ENCODE measurements at regions not wholly inside any gene's neighbourhood (a gene's known extent, or its start where the extent isn't known, plus 50 kb on each side); places are given as distances from the start of the nearest gene placed in this dataset.
"Not testable (repeated sequence)": the region's sequence is repeated elsewhere in the genome, so short reads cannot be mapped to it uniquely, and the experiment has no call there.

DNA sequence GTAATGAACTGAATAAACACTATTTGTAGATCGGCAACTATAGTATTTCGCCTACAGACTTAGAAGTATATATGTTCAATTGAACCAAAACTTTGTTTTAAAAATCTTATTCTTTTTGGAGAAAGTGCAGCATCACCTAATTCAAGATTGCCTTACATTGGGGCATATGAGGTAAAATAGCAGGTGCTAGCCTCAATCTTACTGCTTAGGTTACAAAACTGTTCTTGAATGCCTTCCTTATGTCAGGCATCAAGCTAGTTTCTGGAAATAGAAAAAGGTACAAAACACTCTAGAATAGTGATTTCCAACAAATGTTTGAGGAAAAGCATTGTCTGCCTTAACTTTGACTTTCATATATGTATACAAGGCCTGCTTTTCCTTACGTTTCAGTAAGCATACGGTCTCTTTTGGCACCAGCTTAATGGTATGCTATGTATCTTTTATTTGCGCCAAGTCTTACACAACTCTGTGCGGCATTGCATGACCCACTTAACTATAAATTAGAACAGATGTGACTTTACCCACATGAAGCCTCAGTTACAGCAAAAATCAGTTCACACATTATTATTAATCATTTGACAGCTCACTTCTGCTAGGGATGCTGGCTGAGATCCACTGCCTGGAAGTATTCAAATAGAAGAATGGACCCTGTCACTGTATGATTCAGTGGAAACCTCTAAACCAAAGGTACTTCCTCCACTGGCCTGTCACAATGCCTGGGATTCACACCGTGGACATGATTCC is 174.1 kb downstream of the PRELID2 start:
- Histone ChIP-seq H2AFZ (ENCODE audit: low read depth, low read length) (no peak overlapping the region), H3K79me2 (ENCODE audit: insufficient read depth, low read length) (no peaks in the 10 kb centered on the region), H3K9me3 (ENCODE audit: insufficient read depth, low read length, severe bottlenecking) (no peaks in the 10 kb centered on the region), H3K9ac (ENCODE audit: low read depth, low read length) (no peak overlapping the region), H3K27me3 (ENCODE audit: insufficient read depth, low read length, poor library complexity) (no peaks in the 10 kb centered on the region), H3K4me2 (ENCODE audit: insufficient read depth, low read length) (no peak overlapping the region), H3K4me3 (ENCODE audit: low read depth in 1 of 2, low read length in 2 of 2) (no peak overlapping the region), H3K4me1 (ENCODE audit: insufficient read depth, low read length) (no peaks in the 10 kb centered on the region), H3K36me3 (ENCODE audit: insufficient read depth, low read length) (no peaks in the 10 kb centered on the region), H4K20me1 (ENCODE audit: insufficient read depth, low read length) (no peaks in the 10 kb centered on the region), H3K27ac (ENCODE audit: low read length) (no peak overlapping the region)
- no peak for ATAC-seq (ENCODE audit: insufficient read depth, low read depth)
- TF ChIP-seq, protein P1, sequence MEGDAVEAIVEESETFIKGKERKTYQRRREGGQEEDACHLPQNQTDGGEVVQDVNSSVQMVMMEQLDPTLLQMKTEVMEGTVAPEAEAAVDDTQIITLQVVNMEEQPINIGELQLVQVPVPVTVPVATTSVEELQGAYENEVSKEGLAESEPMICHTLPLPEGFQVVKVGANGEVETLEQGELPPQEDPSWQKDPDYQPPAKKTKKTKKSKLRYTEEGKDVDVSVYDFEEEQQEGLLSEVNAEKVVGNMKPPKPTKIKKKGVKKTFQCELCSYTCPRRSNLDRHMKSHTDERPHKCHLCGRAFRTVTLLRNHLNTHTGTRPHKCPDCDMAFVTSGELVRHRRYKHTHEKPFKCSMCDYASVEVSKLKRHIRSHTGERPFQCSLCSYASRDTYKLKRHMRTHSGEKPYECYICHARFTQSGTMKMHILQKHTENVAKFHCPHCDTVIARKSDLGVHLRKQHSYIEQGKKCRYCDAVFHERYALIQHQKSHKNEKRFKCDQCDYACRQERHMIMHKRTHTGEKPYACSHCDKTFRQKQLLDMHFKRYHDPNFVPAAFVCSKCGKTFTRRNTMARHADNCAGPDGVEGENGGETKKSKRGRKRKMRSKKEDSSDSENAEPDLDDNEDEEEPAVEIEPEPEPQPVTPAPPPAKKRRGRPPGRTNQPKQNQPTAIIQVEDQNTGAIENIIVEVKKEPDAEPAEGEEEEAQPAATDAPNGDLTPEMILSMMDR (IDR thresholded peaks at IDR 0.05; ENCODE audit: borderline replicate concordance, extremely low read depth, low read length, poor library complexity, severe bottlenecking), result no peak
- no peak for TF ChIP-seq EZH2 (IDR thresholded peaks at IDR 0.05; ENCODE audit: borderline replicate concordance, low read depth, low read length, severe bottlenecking)
- no peak for DNase-seq

DNA sequence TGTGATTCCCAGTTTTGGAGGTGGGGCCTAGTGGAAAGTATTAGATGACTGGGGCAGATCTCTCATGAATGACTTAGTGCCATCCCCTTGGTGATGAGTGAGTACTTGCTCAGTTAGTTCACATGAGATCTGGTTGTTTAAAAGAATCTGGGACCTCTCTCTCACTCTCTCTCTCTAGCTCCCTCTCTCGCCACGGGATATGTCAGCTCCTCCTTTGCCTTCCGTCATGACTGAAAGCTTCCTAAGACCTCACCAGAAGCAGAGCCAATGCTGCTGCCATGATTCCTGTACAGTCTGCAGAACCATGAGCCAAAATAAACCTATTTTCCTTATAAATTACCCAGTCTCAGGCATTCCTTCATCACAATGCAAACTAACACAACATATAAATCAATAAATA is 176.7 kb downstream of the PRELID2 start:
- Histone ChIP-seq H2AFZ (ENCODE audit: low read depth, low read length) (no peak overlapping the region), H3K9ac (ENCODE audit: low read depth, low read length) (no peak overlapping the region), H4K20me1 (ENCODE audit: insufficient read depth, low read length) (no peaks in the 10 kb centered on the region), H3K79me2 (ENCODE audit: insufficient read depth, low read length) (no peaks in the 10 kb centered on the region), H3K4me3 (ENCODE audit: low read depth in 1 of 2, low read length in 2 of 2) (no peak overlapping the region), H3K27me3 (ENCODE audit: insufficient read depth, low read length, poor library complexity) (no peaks in the 10 kb centered on the region), H3K4me1 (ENCODE audit: insufficient read depth, low read length) (no peaks in the 10 kb centered on the region), H3K27ac (ENCODE audit: low read length) (no peak overlapping the region), H3K9me3 (ENCODE audit: insufficient read depth, low read length, severe bottlenecking) (no peaks in the 10 kb centered on the region), H3K36me3 (ENCODE audit: insufficient read depth, low read length) (no peaks in the 10 kb centered on the region), H3K4me2 (ENCODE audit: insufficient read depth, low read length) (no peak overlapping the region)
- TF ChIP-seq, protein P1 (IDR thresholded peaks at IDR 0.05; ENCODE audit: borderline replicate concordance, extremely low read depth, low read length, poor library complexity, severe bottlenecking), result no peak
- no peak for TF ChIP-seq EZH2 (IDR thresholded peaks at IDR 0.05; ENCODE audit: borderline replicate concordance, low read depth, low read length, severe bottlenecking)
- ATAC-seq (ENCODE audit: insufficient read depth, low read depth) (no peak), DNase-seq (no peak)

DNA sequence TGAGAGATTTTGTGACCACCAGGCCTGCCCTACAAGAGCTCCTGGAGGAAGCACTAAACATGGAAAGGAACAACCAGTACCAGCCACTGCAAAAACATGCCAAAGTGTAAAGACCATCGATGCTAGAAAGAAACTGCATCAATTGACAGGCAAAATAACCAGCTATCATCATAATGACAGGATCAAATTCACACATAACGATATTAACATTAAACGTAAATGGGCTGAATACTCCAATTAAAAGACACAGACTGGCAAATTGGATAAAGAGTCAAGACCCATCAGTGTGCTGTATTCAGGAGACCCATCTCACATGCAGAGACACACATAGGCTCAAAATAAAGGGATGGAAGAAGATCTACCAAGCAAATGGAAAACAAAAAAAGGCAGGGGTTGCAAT is 182.4 kb downstream of the PRELID2 start:
- H3K4me3 ChIP-seq (ENCODE audit: low read depth in 1 of 2, low read length in 2 of 2); H3K4me1 ChIP-seq (ENCODE audit: insufficient read depth, low read length); H3K36me3 ChIP-seq (ENCODE audit: insufficient read depth, low read length); DNase-seq; H3K9me3 ChIP-seq (ENCODE audit: insufficient read depth, low read length, severe bottlenecking); ATAC-seq (ENCODE audit: insufficient read depth, low read depth); H3K9ac ChIP-seq (ENCODE audit: low read depth, low read length); H3K27ac ChIP-seq (ENCODE audit: low read length); H3K79me2 ChIP-seq (ENCODE audit: insufficient read depth, low read length); H4K20me1 ChIP-seq (ENCODE audit: insufficient read depth, low read length); H3K27me3 ChIP-seq (ENCODE audit: insufficient read depth, low read length, poor library complexity); H3K4me2 ChIP-seq (ENCODE audit: insufficient read depth, low read length); H2AFZ ChIP-seq (ENCODE audit: low read depth, low read length): not testable (repeated sequence)

DNA sequence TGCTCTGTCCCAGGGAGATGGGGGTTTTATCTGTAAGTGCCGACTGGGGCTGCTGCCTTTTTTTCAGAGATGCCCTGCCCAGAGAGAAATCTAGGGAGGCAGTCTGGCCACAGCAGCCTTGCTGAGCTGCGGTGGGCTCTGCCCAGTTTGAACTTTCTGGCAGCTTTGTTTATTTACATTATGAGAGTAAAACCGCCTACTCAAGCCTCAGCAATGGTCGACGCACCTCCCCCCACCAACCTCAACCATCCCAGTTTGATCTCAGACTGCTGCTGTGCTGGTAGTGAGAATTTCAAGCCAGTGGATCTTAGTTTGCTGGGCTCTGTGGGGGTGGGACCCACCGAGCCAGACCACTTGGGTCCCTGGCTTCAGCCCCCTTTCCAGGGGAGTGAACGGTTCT is 188.0 kb downstream of the PRELID2 start:
- not testable (repeated sequence) for H3K79me2 ChIP-seq (ENCODE audit: insufficient read depth, low read length); ATAC-seq (ENCODE audit: insufficient read depth, low read depth); DNase-seq; H3K4me2 ChIP-seq (ENCODE audit: insufficient read depth, low read length); H3K27me3 ChIP-seq (ENCODE audit: insufficient read depth, low read length, poor library complexity); H4K20me1 ChIP-seq (ENCODE audit: insufficient read depth, low read length); H3K4me1 ChIP-seq (ENCODE audit: insufficient read depth, low read length); H2AFZ ChIP-seq (ENCODE audit: low read depth, low read length); H3K27ac ChIP-seq (ENCODE audit: low read length); H3K9me3 ChIP-seq (ENCODE audit: insufficient read depth, low read length, severe bottlenecking); H3K9ac ChIP-seq (ENCODE audit: low read depth, low read length); H3K36me3 ChIP-seq (ENCODE audit: insufficient read depth, low read length); H3K4me3 ChIP-seq (ENCODE audit: low read depth in 1 of 2, low read length in 2 of 2)

DNA sequence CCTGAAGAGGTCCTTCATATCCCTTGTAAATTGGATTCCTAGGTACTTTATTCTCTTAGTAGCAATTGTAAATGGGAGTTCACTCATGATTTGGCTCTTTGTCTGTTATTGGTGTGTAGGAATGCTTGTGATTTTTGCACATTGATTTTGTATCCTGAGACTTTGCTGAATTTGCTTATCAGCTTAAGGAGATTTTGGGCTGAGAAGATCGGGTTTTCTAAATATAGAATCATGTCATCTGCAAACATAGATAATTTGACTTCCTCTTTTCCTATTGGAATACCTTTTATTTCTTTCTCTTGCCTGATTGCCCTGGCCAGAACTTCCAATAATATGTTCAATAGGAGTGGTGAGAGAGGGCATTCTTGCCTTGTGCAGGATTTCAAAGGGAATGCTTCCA is 191.9 kb downstream of the PRELID2 start:
- not testable (repeated sequence) for DNase-seq

More for the DNA sequence above, 191.9 kb downstream of the PRELID2 start:
- not testable (repeated sequence) for H3K27me3 ChIP-seq (ENCODE audit: insufficient read depth, low read length, poor library complexity); ATAC-seq (ENCODE audit: insufficient read depth, low read depth); H3K9me3 ChIP-seq (ENCODE audit: insufficient read depth, low read length, severe bottlenecking); H4K20me1 ChIP-seq (ENCODE audit: insufficient read depth, low read length); H3K9ac ChIP-seq (ENCODE audit: low read depth, low read length); H3K79me2 ChIP-seq (ENCODE audit: insufficient read depth, low read length); H3K36me3 ChIP-seq (ENCODE audit: insufficient read depth, low read length); H3K4me3 ChIP-seq (ENCODE audit: low read depth in 1 of 2, low read length in 2 of 2); H3K4me2 ChIP-seq (ENCODE audit: insufficient read depth, low read length); H3K27ac ChIP-seq (ENCODE audit: low read length); H3K4me1 ChIP-seq (ENCODE audit: insufficient read depth, low read length); H2AFZ ChIP-seq (ENCODE audit: low read depth, low read length)
